ENCODE measurements at regions not wholly inside any gene's neighbourhood (a gene's known extent, or its start where the extent isn't known, plus 50 kb on each side); places are given as distances from the start of the nearest gene placed in this dataset.

GRCh38 chr20:19121463-19121862, 91.0 kb upstream of the SLC24A3 start:
- TF ChIP-seq CTCF (IDR thresholded peaks at IDR 0.05; ENCODE audit: low read depth, low read length) (no peak), EZH2phosphoT487 (IDR thresholded peaks at IDR 0.05; ENCODE audit: low read depth) (no peak)

All from OCI-LY3 (cell line).